Progenitor cell of endocrine pancreas (in vitro differentiated cells): ENCODE measurements at regions not wholly inside any gene's neighbourhood (a gene's known extent, or its start where the extent isn't known, plus 50 kb on each side); places are given as distances from the start of the nearest gene placed in this dataset.

Experiments
- DNase-seq: peaks from one replicate; pipeline ENCODE4 v3.0.0; 2021; ENCODE audit warnings: low spot score; ENCODE audit not compliant: unreplicated experiment
- H3K27ac Mint-ChIP-seq: 2 replicates; pipeline ENCODE4 v1.8.0; 2021; ENCODE audit warnings: mild to moderate bottlenecking, moderate library complexity, mixed read lengths
- H3K27me3 Mint-ChIP-seq: 2 replicates; pipeline ENCODE4 v1.8.0; 2021; ENCODE audit warnings: mixed read lengths
- H3K36me3 Mint-ChIP-seq: 2 replicates; pipeline ENCODE4 v1.8.0; 2022; ENCODE audit warnings: mixed read lengths; ENCODE audit not compliant: insufficient read depth
- H3K4me1 Mint-ChIP-seq: 2 replicates; pipeline ENCODE4 v1.8.0; 2021; ENCODE audit warnings: low read depth, mixed read lengths
- H3K4me3 Mint-ChIP-seq: 2 replicates; pipeline ENCODE4 v1.8.0; 2021; ENCODE audit warnings: low read depth, mild to moderate bottlenecking, moderate library complexity, mixed read lengths
- H3K9me3 Mint-ChIP-seq: 2 replicates; pipeline ENCODE4 v1.8.0; 2021; ENCODE audit warnings: low read depth, mixed read lengths
- TF ChIP-seq, protein P1 (sequence below): fragments of 200-600 bp; sonication (generic); IDR thresholded peaks from one replicate; pipeline ENCODE4 v1.5.0; 2021; ENCODE audit warnings: antibody characterized with exemption, mild to moderate bottlenecking; ENCODE audit not compliant: unreplicated experiment

- H3K27ac Mint-ChIP-seq: no peak overlapping the region
- no peak for DNase-seq
- H3K9me3 Mint-ChIP-seq: no peaks in the 10 kb centered on the region
- TF ChIP-seq, protein P1, sequence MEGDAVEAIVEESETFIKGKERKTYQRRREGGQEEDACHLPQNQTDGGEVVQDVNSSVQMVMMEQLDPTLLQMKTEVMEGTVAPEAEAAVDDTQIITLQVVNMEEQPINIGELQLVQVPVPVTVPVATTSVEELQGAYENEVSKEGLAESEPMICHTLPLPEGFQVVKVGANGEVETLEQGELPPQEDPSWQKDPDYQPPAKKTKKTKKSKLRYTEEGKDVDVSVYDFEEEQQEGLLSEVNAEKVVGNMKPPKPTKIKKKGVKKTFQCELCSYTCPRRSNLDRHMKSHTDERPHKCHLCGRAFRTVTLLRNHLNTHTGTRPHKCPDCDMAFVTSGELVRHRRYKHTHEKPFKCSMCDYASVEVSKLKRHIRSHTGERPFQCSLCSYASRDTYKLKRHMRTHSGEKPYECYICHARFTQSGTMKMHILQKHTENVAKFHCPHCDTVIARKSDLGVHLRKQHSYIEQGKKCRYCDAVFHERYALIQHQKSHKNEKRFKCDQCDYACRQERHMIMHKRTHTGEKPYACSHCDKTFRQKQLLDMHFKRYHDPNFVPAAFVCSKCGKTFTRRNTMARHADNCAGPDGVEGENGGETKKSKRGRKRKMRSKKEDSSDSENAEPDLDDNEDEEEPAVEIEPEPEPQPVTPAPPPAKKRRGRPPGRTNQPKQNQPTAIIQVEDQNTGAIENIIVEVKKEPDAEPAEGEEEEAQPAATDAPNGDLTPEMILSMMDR: no peak
- no peaks in the 10 kb centered on the region for H3K4me1 Mint-ChIP-seq
- no peaks in the 10 kb centered on the region for H3K36me3 Mint-ChIP-seq
- no peak overlapping the region for H3K4me3 Mint-ChIP-seq
- peaks cover 17% of the 10 kb centered on the region for H3K27me3 Mint-ChIP-seq
Observed at GRCh38 chr3:72131899-72132298, 347.0 kb upstream of the PROK2 start.

- H3K27me3 Mint-ChIP-seq: peaks cover 13% of the 10 kb centered on the region
- H3K4me3 Mint-ChIP-seq: no peak overlapping the region
- H3K36me3 Mint-ChIP-seq: no peaks in the 10 kb centered on the region
- DNase-seq: no peak
- TF ChIP-seq, protein P1: no peak
- H3K27ac Mint-ChIP-seq: no peak overlapping the region
- no peaks in the 10 kb centered on the region for H3K9me3 Mint-ChIP-seq
- H3K4me1 Mint-ChIP-seq: no peaks in the 10 kb centered on the region
Observed at GRCh38 chr3:72130565-72130964, 345.6 kb upstream of the PROK2 start.

DNA sequence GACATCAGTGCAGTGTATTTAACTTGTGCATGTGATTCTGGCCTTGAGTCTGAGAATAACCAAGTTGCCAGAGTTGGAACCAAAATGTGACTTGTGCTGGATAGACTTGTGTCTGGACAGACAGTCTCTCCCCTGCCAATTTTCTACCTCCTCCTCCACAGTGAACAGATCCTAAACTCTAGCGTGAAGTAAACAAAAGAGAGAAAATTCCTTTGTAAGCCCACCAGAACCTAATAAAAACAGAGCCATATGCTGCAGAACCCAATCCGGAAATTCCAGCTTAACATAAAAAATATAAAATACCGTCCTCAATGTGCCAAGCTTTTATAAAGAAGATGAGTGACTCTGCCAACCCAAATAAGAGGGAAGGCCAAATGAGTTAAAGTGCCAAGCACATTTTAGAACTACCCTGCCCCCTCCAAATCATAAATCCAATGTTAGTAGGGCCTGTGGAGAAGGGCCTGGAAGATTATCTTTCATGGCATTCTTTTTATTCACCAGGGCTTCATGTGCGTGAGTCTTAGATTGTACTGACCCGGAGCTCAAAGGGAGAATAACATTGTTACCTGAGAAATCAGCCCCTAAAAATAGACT is 344.6 kb upstream of the PROK2 start:
- no peaks in the 10 kb centered on the region for H3K4me1 Mint-ChIP-seq
- no peak overlapping the region for H3K4me3 Mint-ChIP-seq
- no peak for DNase-seq
- no peaks in the 10 kb centered on the region for H3K36me3 Mint-ChIP-seq
- no peaks in the 10 kb centered on the region for H3K9me3 Mint-ChIP-seq
- no peak overlapping the region for H3K27ac Mint-ChIP-seq
- H3K27me3 Mint-ChIP-seq: peaks cover 8% of the 10 kb centered on the region
- TF ChIP-seq, protein P1: no peak

GRCh38 chr3:72128921-72129320 is 344.0 kb upstream of the PROK2 start:
- H3K9me3 Mint-ChIP-seq: no peaks in the 10 kb centered on the region
- H3K36me3 Mint-ChIP-seq: no peaks in the 10 kb centered on the region
- H3K27ac Mint-ChIP-seq: no peak overlapping the region
- H3K27me3 Mint-ChIP-seq: peaks cover 4% of the 10 kb centered on the region
- no peaks in the 10 kb centered on the region for H3K4me1 Mint-ChIP-seq
- no peak for DNase-seq
- no peak overlapping the region for H3K4me3 Mint-ChIP-seq
- TF ChIP-seq, protein P1: no peak

DNA sequence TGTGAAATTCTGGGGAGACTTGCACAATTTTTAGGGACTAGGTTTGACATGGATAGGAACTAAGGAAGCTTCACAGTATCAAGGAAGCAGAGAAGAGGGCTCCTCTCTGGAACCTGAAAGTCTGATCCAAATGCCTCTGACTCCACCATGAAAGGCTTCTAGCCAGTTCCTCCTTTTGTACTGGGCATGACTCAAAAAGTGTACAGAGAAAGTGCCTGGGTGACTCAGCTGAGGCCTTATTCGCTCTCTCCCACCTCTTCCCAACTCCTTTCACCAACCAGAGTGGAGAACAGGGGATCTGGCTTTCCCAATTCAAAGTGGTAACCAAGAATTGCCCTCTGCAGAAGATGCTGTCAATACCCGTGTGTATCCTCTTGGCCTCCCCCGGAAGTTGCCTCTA is 342.9 kb upstream of the PROK2 start:
- Mint-ChIP-seq H3K9me3 (no peaks in the 10 kb centered on the region), H3K4me1 (no peaks in the 10 kb centered on the region), H3K36me3 (no peaks in the 10 kb centered on the region), H3K27me3 (no peaks in the 10 kb centered on the region), H3K4me3 (no peak overlapping the region), H3K27ac (no peak overlapping the region)
- TF ChIP-seq, protein P1: no peak
- no peak for DNase-seq
